HG03558 (cell line): ENCODE measurements at regions not wholly inside any gene's neighbourhood (a gene's known extent, or its start where the extent isn't known, plus 50 kb on each side); places are given as distances from the start of the nearest gene placed in this dataset.
"Not testable (repeated sequence)": the region's sequence is repeated elsewhere in the genome, so short reads cannot be mapped to it uniquely, and the experiment has no call there.

ENCODE experiments used
- ATAC-seq: cut with Tn5 transposase; IDR thresholded peaks from one replicate; pipeline ENCODE4 v1.9.1; 2021; ENCODE audit warnings: moderate number of reproducible peaks; ENCODE audit not compliant: unreplicated experiment; ENCODE audit errors: extremely low read depth

GRCh38 chr2:230593765-230594164 is 118.9 kb upstream of the CAB39 start:
- ATAC-seq = no peak

DNA sequence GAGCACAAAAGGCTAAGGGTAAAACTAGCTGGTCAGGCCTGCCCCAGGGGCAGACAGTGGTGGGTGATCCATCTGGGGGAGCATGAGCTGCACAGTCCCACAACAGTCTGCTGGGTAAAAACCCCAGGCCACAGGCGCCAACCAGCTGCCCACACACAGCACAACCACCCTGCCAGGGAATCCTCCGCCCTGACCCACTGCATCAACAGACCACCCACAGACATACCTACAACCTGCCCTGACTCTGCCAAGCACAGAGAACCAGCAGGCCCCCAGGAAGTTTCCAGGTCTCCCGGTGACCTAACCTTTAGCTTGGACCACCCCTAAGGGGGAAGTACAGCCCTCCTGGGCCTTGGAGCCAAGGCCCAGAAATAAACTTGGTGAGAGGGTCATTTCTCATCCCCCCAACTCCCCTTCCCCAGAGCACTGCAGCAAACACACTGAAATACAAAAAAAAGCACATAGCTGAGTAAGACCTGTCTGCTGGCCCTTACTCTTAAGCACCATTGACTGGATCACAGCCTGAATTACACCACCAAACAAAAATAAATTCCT is 118.3 kb upstream of the CAB39 start:
- no peak for ATAC-seq

GRCh38 chr2:230599853-230600252 is 112.8 kb upstream of the CAB39 start:
- ATAC-seq = no peak

DNA sequence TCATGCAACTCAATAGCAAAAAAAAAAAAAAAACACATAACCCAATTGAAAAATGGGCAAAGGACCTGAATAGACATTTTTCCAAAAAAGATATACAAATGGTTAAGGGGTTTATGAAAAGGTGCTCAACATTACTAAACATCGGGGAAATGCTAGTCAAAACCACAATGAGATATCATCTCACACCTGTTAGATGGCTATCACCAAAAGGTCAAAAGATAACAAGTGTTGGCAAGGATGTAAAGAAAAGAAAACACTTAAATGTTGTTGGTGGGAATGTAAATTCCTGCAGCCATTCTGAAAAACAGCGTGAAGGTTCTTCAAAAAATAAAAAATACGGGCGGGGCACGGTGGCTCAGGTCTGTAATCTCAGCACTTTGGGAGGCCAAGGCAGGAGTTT is 112.4 kb upstream of the CAB39 start:
- ATAC-seq = no peak

GRCh38 chr2:230600881-230601280 is 111.8 kb upstream of the CAB39 start:
- ATAC-seq = no peak

GRCh38 chr2:230601510-230601909 is 111.1 kb upstream of the CAB39 start:
- no peak for ATAC-seq

DNA sequence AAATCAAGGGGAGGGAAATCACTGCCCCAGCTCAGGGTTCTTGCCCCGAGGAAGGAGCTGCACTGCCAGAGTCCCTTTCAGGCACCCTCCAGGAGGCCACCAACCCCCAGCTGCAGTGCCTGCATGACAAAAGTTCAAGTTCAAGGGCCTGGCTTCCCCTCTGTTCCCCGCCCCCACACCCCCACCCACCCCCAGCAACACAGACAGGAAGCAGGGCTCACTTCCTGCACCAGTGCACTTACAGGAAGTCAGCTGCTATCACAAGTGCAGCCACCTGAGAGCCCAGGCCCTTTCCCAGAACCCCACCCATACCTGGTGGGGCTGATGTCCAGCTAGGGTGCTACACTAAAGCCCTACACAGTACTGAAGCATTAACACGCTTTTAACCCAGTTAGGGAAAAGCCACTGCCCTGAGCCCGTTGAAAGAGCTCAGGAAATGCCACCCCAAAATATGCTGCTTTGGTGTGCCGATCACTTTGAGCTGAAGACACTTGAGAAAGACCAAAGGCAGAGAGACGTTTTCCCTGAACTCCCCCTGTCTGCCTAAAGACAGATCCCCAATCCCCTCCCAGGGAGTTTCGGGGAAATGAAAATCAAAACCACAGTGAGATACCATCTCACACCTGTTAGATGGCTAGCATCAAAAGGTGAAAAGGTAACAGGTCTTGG is 109.9 kb upstream of the CAB39 start:
- ATAC-seq = no peak

DNA sequence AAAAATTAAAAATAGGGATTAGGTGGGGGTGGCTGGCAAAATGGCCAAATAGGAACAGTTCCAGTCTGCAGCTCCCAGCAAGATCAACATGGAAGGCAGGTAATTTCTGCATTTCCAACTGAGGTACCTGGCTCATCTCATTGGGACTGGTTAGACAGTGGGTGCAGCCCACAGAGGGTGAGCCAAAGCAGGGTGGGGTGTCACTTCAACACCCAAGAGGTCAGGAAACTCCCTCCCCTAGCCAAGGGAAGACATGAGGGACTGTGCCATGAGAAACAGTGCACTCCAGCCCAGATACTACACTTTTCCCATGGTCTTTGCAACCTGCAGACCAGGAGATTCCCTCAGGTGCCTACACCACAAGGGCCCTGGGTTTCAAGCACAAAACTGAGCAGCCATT is 109.3 kb upstream of the CAB39 start:
- not testable (repeated sequence) for ATAC-seq

- not testable (repeated sequence) for ATAC-seq
Measured at GRCh38 chr2:230604158-230604557, 108.5 kb upstream of the CAB39 start.

- ATAC-seq = no peak
Measured at GRCh38 chr2:230614040-230614439, 98.6 kb upstream of the CAB39 start.

GRCh38 chr2:230614913-230615332 is 97.7 kb upstream of the CAB39 start:
- ATAC-seq = peak; percentile 66

- not testable (repeated sequence) for ATAC-seq
Measured at GRCh38 chr2:230617256-230617706, 95.4 kb upstream of the CAB39 start.

GRCh38 chr2:230619491-230619890 is 93.2 kb upstream of the CAB39 start:
- ATAC-seq = no peak

- not testable (repeated sequence) for ATAC-seq
Measured at GRCh38 chr2:230625220-230625619, 87.4 kb upstream of the CAB39 start.

DNA sequence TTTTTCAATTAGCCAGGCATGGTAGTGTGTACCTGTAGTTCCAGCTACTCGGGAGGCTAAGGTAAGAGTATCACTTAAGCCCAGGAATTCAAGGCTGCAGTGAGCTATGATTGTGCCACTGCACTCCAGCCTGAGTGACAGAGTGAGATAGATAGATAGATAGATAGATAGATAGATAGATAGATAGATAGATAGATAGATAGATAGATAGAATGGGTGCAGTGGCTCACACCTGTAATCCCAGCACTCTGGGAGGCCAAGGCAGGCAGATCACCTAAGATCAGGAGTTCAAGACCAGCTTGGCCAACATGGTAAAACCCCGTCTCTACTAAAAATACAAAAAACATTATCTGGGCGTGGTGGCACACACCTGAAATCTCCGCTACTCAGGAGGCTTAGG is 85.6 kb upstream of the CAB39 start:
- ATAC-seq = not testable (repeated sequence)

GRCh38 chr2:230627806-230628724 is 84.6 kb upstream of the CAB39 start:
- ATAC-seq = no peak

DNA sequence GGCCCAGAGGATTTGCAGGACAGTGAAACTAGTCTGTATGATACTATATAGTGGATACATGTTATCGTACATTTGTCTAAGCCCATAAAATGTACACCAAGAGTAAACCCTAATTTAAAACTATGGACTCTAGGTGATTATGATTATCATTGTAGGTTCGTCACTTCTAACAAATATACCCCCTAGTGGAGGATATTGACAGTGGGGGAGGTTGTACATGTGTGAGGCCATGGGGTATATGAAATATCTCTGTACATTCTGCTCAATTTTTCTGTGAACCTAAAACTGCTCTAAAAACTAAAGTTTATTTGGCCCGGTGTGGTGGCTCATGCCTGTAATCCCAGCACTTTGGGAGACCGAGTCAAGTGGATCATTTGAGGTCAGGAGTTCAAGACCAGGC is 81.2 kb upstream of the CAB39 start:
- no peak for ATAC-seq

DNA sequence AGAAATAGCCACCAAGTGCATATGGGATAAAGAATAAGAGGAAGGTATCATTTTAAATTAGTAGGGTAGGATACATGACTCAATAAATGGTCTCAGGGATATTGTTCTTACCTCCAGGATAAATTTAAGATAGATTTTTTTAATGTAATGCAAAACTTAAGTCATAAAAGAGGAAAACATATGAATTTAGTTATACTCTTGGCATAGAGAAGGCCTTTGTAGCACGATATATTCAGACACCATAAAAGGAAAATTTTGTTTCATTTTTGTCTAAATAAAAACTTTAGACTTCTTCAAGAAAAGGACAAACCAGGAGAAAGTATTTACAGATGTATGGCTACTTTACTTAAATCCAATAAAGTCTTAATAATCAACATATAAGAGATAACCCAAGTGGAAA is 78.5 kb upstream of the CAB39 start:
- ATAC-seq = no peak

DNA sequence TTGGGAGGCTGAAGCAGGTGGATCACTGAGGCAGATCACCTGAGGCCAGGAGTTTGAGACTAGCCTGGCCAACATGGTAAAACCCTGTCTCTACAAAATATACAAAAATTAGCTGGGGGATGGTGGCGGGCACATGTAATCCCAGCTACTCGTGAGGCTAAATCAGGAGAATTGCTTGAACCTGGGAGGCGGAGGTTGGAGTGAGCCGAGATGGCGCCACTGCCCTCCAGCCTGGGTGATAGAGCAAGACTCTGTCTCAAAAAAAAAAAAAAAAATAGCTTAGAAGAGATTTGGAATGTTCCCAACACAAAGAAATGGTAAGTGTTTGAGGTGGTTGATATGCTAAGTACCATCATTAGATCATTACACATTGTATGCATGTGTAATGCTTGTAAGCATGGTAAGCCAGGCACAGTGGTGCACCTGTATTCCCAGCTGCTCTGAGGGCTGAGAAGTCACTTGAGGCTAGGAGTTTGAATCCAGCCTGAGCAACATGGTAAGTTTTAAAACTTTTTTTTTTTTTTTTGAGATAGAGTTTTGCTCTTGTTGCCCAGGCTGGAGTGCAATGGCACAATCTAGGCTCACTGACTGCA is 77.8 kb upstream of the CAB39 start:
- ATAC-seq = not testable (repeated sequence)

- no peak for ATAC-seq
Measured at GRCh38 chr2:230636684-230637271, 75.9 kb upstream of the CAB39 start.
